HepG2 (cell line): ENCODE measurements at regions not wholly inside any gene's neighbourhood (a gene's known extent, or its start where the extent isn't known, plus 50 kb on each side); places are given as distances from the start of the nearest gene placed in this dataset.

Source experiments
- ASH2L ChIP-seq: fragments of 300-600, 200-600 bp; sonication (generic); IDR thresholded peaks from 2 replicates; pipeline ENCODE4 v1.7.0; 2017; ENCODE audit warnings: low read depth, mild to moderate bottlenecking, moderate library complexity, mixed read lengths, low read length; ENCODE audit not compliant: insufficient read length
- HDAC6 ChIP-seq: fragments of 200-600 bp; sonication (generic); IDR thresholded peaks from 2 replicates; pipeline ENCODE4 v1.7.0; 2017; ENCODE audit warnings: mild to moderate bottlenecking, antibody characterized with exemption, low read length, low read depth
- HMG20B ChIP-seq: conservative IDR thresholded peaks from 2 replicates; pipeline ENCODE4 v1.6.1; 2016; ENCODE audit warnings: missing genetic modification reagents, missing compliant biosample characterization
- HNRNPL ChIP-seq: fragments of 200-400 bp; formaldehyde crosslinking; IDR thresholded peaks from 2 replicates; pipeline ENCODE4 v1.6.1; 2017; ENCODE audit warnings: mild to moderate bottlenecking, low read depth, low read length
- IRX3 ChIP-seq: sonication (generic); formaldehyde crosslinking; IDR thresholded peaks from 2 replicates; pipeline ENCODE4 v1.8.1; 2023; ENCODE audit warnings: mild to moderate bottlenecking, low read depth, missing genetic modification reagents, borderline replicate concordance
- JUN ChIP-seq: sonication (generic); formaldehyde crosslinking; IDR thresholded peaks from 2 replicates; pipeline ENCODE4 v1.4.0; 2020; ENCODE audit warnings: mild to moderate bottlenecking, missing genetic modification reagents
- KLF6 ChIP-seq: IDR thresholded peaks from 2 replicates; pipeline ENCODE4 v1.8.0; 2016; ENCODE audit warnings: missing biosample characterization, missing genetic modification reagents
- MAFG ChIP-seq: sonication (generic); formaldehyde crosslinking; IDR thresholded peaks from 2 replicates; pipeline ENCODE4 v1.5.1; 2020; ENCODE audit warnings: mild to moderate bottlenecking, missing genetic modification reagents
- MXI1 ChIP-seq: IDR thresholded peaks from 3 replicates; pipeline ENCODE4 v1.6.1; 2012; ENCODE audit warnings: low read depth, low read length, inconsistent platforms, borderline replicate concordance
- NONO ChIP-seq, 2 experiments: fragments of 450-650 bp in 1 of 2; sonication (generic) in 1 of 2; formaldehyde crosslinking in 1 of 2; IDR thresholded peaks in 1 of 2; conservative IDR thresholded peaks in 1 of 2; 2 replicates each; pipeline versions ENCODE4 v1.6.1 to v1.8.0; 2017 to 2022; ENCODE audit warnings: mild to moderate bottlenecking in 1 of 2, missing genetic modification reagents in 1 of 2, moderate library complexity in 1 of 2
- ZBTB1 ChIP-seq: sonication (generic); formaldehyde crosslinking; IDR thresholded peaks from 2 replicates; pipeline ENCODE4 v1.4.0; 2020; ENCODE audit warnings: missing genetic modification reagents, borderline replicate concordance
- ZNF138 ChIP-seq: sonication (generic); formaldehyde crosslinking; IDR thresholded peaks from 2 replicates; pipeline ENCODE4 v1.5.0; 2020; ENCODE audit warnings: mild to moderate bottlenecking, low read depth, missing genetic modification reagents
- ZNF616 ChIP-seq: sonication (generic); formaldehyde crosslinking; IDR thresholded peaks from 2 replicates; pipeline ENCODE4 v1.5.0; 2020; ENCODE audit warnings: low read depth, mild to moderate bottlenecking, missing genetic modification reagents
- ZNF749 ChIP-seq: sonication (generic); formaldehyde crosslinking; IDR thresholded peaks from 2 replicates; pipeline ENCODE4 v1.8.0; 2022; ENCODE audit warnings: mild to moderate bottlenecking, missing genetic modification reagents, moderate library complexity, borderline replicate concordance
- ZNF761 ChIP-seq: sonication (generic); formaldehyde crosslinking; conservative IDR thresholded peaks from 2 replicates; pipeline ENCODE4 v1.4.0; 2020; ENCODE audit warnings: mild to moderate bottlenecking, missing genetic modification reagents
- ZNF891 ChIP-seq: sonication (generic); formaldehyde crosslinking; IDR thresholded peaks from 2 replicates; pipeline ENCODE4 v1.5.0; 2020; ENCODE audit warnings: mild to moderate bottlenecking, missing genetic modification reagents
- TF ChIP-seq, protein P1 (sequence below): sonication (generic); formaldehyde crosslinking; IDR thresholded peaks from 2 replicates; pipeline ENCODE4 v1.9.0; 2021; ENCODE audit warnings: missing genetic modification reagents, mild to moderate bottlenecking, borderline replicate concordance
- TF ChIP-seq, protein P2 (sequence below): sonication (generic); formaldehyde crosslinking; IDR thresholded peaks from 2 replicates; pipeline ENCODE4 v1.8.1; 2023; ENCODE audit warnings: missing genetic modification reagents, mild to moderate bottlenecking, borderline replicate concordance
- TF ChIP-seq, protein P3 (sequence below): sonication (generic); formaldehyde crosslinking; IDR thresholded peaks from 2 replicates; pipeline ENCODE4 v1.5.0; 2020; ENCODE audit warnings: missing genetic modification reagents, mild to moderate bottlenecking, borderline replicate concordance
- TF ChIP-seq, protein P4 (sequence below): sonication (generic); formaldehyde crosslinking; conservative IDR thresholded peaks from 2 replicates; pipeline ENCODE4 v1.8.0; 2022; ENCODE audit warnings: mild to moderate bottlenecking, moderate library complexity, missing genetic modification reagents
- TF ChIP-seq, protein P5 (sequence below): sonication (generic); formaldehyde crosslinking; conservative IDR thresholded peaks from 2 replicates; pipeline ENCODE4 v1.4.0; 2020; ENCODE audit warnings: mild to moderate bottlenecking, missing genetic modification reagents, moderate library complexity

DNA sequence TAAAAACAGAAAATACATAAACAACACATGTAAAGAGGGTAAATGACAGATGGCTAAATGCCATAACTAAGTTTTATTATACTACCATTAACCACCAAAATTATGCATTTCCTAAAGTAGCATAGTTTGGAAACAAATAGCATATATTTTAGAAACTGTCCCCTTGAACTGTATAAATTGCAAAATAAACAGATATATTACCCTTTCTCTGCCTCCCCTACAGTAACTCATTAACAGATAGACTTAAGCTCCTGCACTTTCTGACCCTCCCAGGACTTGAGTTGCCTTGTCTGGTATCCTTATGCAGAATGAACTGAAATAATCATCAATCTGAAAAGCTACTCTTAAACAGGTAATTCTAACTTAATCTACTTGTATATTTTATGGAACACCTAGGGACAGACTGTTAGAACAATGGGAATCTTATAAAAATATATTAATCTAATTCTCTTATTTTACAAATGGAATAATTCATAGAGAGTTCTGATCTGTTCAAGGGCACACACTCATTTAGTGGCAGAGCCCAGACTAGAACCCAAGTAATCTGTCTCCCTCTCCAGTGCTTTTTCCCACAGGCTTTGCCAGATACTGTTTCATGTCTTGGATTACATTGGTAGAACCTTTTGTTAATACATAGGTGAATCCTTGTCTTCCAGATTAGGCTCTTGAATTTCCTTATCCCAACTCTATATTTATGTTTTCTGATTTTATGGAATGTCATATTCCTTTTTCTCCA lies 50.6 kb upstream of the LOC128125822 start (continued):
- TF ChIP-seq MXI1 (no peak), ZNF138 (no peak), ZNF891 (CRISPR knock-in tag) (no peak), KLF6 (CRISPR knock-in tag) (no peak), ZBTB1 (CRISPR knock-in tag) (no peak), IRX3 (CRISPR knock-in tag) (no peak), NONO (IDR thresholded peaks at IDR 0.05) (no peak), NONO (CRISPR knock-in tag; conservative IDR thresholded peaks at IDR 0.05) (no peak), ZNF749 (CRISPR knock-in tag) (no peak), ASH2L (peak; percentile 52), ZNF616 (CRISPR knock-in tag) (no peak), ZNF761 (no peak), MAFG (CRISPR knock-in tag) (no peak), HDAC6 (no peak), HMG20B (CRISPR knock-in tag) (no peak), HNRNPL (peak; percentile 41; the same call in 1 of the 2 replicates), JUN (CRISPR knock-in tag) (no peak)
- TF ChIP-seq, protein P1, sequence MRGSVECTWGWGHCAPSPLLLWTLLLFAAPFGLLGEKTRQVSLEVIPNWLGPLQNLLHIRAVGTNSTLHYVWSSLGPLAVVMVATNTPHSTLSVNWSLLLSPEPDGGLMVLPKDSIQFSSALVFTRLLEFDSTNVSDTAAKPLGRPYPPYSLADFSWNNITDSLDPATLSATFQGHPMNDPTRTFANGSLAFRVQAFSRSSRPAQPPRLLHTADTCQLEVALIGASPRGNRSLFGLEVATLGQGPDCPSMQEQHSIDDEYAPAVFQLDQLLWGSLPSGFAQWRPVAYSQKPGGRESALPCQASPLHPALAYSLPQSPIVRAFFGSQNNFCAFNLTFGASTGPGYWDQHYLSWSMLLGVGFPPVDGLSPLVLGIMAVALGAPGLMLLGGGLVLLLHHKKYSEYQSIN (CRISPR knock-in tag) = no peak
- TF ChIP-seq, protein P2, sequence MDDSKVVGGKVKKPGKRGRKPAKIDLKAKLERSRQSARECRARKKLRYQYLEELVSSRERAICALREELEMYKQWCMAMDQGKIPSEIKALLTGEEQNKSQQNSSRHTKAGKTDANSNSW (CRISPR knock-in tag) = no peak
- TF ChIP-seq, protein P3, sequence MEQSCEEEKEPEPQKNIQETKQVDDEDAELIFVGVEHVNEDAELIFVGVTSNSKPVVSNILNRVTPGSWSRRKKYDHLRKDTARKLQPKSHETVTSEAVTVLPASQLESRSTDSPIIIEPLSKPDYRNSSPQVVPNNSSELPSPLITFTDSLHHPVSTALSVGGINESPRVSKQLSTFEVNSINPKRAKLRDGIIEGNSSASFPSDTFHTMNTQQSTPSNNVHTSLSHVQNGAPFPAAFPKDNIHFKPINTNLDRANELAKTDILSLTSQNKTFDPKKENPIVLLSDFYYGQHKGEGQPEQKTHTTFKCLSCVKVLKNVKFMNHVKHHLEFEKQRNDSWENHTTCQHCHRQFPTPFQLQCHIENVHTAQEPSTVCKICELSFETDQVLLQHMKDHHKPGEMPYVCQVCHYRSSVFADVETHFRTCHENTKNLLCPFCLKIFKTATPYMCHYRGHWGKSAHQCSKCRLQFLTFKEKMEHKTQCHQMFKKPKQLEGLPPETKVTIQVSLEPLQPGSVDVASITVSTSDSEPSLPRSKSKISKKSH (CRISPR knock-in tag) = no peak
- TF ChIP-seq, protein P4, sequence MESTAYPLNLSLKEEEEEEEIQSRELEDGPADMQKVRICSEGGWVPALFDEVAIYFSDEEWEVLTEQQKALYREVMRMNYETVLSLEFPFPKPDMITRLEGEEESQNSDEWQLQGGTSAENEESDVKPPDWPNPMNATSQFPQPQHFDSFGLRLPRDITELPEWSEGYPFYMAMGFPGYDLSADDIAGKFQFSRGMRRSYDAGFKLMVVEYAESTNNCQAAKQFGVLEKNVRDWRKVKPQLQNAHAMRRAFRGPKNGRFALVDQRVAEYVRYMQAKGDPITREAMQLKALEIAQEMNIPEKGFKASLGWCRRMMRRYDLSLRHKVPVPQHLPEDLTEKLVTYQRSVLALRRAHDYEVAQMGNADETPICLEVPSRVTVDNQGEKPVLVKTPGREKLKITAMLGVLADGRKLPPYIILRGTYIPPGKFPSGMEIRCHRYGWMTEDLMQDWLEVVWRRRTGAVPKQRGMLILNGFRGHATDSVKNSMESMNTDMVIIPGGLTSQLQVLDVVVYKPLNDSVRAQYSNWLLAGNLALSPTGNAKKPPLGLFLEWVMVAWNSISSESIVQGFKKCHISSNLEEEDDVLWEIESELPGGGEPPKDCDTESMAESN (CRISPR knock-in tag) = no peak
- TF ChIP-seq, protein P5, sequence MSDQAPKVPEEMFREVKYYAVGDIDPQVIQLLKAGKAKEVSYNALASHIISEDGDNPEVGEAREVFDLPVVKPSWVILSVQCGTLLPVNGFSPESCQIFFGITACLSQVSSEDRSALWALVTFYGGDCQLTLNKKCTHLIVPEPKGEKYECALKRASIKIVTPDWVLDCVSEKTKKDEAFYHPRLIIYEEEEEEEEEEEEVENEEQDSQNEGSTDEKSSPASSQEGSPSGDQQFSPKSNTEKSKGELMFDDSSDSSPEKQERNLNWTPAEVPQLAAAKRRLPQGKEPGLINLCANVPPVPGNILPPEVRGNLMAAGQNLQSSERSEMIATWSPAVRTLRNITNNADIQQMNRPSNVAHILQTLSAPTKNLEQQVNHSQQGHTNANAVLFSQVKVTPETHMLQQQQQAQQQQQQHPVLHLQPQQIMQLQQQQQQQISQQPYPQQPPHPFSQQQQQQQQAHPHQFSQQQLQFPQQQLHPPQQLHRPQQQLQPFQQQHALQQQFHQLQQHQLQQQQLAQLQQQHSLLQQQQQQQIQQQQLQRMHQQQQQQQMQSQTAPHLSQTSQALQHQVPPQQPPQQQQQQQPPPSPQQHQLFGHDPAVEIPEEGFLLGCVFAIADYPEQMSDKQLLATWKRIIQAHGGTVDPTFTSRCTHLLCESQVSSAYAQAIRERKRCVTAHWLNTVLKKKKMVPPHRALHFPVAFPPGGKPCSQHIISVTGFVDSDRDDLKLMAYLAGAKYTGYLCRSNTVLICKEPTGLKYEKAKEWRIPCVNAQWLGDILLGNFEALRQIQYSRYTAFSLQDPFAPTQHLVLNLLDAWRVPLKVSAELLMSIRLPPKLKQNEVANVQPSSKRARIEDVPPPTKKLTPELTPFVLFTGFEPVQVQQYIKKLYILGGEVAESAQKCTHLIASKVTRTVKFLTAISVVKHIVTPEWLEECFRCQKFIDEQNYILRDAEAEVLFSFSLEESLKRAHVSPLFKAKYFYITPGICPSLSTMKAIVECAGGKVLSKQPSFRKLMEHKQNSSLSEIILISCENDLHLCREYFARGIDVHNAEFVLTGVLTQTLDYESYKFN = peak; percentile 71
